Stimulated activated naive B cell treated with anti-CD40 and anti-IgM and Interleukin-4, amounts not matched to agents 10 μg/mL and 1 μg/mL and 100 μg/mL, for 72 hours (primary cell): ENCODE measurements at regions not wholly inside any gene's neighbourhood (a gene's known extent, or its start where the extent isn't known, plus 50 kb on each side); places are given as distances from the start of the nearest gene placed in this dataset.

Experiments
- ATAC-seq, 2 donors: fragments of 150-1000 bp; cut with Tn5 transposase; replicated peaks; 2 replicates each; pipeline ENCODE4 v1.10.0; 2021; ENCODE audit warnings: moderate library complexity in 1 of 2
- DNase-seq: peaks from one replicate; pipeline ENCODE4 v3.0.0; 2021
- H3K27ac Mint-ChIP-seq: one replicate; pipeline ENCODE4 v1.8.0; 2022; ENCODE audit warnings: mild to moderate bottlenecking, mixed read lengths
- H3K27me3 Mint-ChIP-seq, 2 donors: one replicate each; pipeline ENCODE4 v1.8.0; 2022; ENCODE audit warnings: mixed read lengths in 2 of 2
- H3K36me3 Mint-ChIP-seq, 2 donors: one replicate each; pipeline ENCODE4 v1.8.0; 2022; ENCODE audit warnings: mixed read lengths in 2 of 2, mild to moderate bottlenecking in 1 of 2
- H3K4me1 Mint-ChIP-seq, 2 donors: one replicate each; pipeline ENCODE4 v1.8.0; 2022; ENCODE audit warnings: mixed read lengths in 2 of 2, mild to moderate bottlenecking in 1 of 2
- H3K4me3 Mint-ChIP-seq, 2 donors: one replicate each; pipeline ENCODE4 v1.8.0; 2022; ENCODE audit warnings: mild to moderate bottlenecking in 2 of 2, mixed read lengths in 2 of 2, moderate library complexity in 1 of 2
- H3K9me3 Mint-ChIP-seq, 2 donors: one replicate each; pipeline ENCODE4 v1.8.0; 2022; ENCODE audit warnings: mixed read lengths in 2 of 2, mild to moderate bottlenecking in 1 of 2

DNA sequence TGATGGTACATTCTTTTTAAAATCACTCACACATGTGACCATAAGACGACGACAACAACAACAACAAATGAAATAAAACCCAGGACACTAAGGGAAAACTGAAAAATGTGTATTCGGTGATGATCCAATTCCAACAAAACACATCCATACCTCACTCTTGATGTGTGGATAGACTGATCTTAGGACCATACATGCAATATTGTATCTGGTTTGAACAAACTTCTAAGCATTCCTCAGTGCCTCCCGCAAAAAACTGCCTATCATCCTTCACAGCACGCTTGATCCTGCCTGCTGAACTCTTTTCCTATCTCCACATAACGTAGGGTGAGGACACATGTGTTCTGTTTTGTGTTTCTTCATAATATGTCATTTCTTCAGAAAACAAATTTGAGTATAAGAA, 415.2 kb downstream of the KCTD12 start:
- H3K4me1 Mint-ChIP-seq: no peaks in the 10 kb centered on the region
- no peak overlapping the region for H3K4me3 Mint-ChIP-seq
- no peaks in the 10 kb centered on the region for H3K9me3 Mint-ChIP-seq
- DNase-seq (no peak), ATAC-seq (no peak)
- H3K27ac Mint-ChIP-seq: no peak overlapping the region
- peaks cover 6 to 9% of the 10 kb centered on the region in 2 donors for H3K27me3 Mint-ChIP-seq
- H3K36me3 Mint-ChIP-seq: no peaks in the 10 kb centered on the region

DNA sequence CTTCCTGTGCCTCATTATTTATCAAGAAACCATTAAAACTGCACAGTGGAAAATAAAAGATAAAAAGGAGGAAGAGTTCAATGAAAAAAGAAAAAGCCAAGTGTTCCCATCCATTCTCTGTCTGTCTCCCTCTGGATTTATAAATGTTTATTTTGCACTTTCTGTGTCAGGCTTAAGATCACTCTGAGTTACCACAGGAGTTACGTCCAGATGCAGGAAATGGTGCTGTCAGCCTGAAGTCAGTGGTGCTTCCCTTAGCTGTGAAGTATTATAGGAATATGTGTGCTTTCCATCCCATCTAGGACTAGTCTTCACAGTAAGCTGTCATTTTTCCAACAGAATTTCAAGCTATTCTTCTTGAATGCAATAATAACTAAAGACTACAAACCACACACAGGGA, 420.2 kb downstream of the KCTD12 start:
- Mint-ChIP-seq H3K4me3 (no peak overlapping the region), H3K27me3 (no peaks in the 10 kb centered on the region), H3K36me3 (no peaks in the 10 kb centered on the region), H3K27ac (no peak overlapping the region), H3K9me3 (peaks cover 0 to 3% of the 10 kb centered on the region in 2 donors), H3K4me1 (no peaks in the 10 kb centered on the region)
- DNase-seq (no peak), ATAC-seq (no peak)

DNA sequence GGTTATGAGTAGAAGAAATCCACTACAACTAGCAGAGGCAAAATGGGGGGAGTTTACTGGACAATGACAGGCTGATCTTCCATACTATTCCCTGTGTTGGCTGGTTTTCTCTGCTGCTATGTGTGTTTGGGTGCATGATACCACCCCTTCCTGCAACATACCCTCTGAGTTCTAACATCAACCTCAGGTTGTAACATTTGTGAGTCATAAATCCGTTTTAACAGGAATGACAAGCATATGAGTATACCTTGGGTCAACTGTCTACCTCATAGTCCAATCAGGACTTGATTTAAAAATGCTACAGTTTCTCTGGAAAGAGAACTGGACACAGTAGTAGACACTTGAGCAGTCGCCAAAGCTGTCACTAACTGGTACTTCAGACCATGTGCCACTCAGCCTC, 422.9 kb downstream of the KCTD12 start:
- no peaks in the 10 kb centered on the region for H3K27me3 Mint-ChIP-seq
- no peak overlapping the region for H3K27ac Mint-ChIP-seq
- DNase-seq: no peak
- no peaks in the 10 kb centered on the region for H3K36me3 Mint-ChIP-seq
- H3K4me1 Mint-ChIP-seq: no peaks in the 10 kb centered on the region
- H3K9me3 Mint-ChIP-seq: peaks cover 0 to 3% of the 10 kb centered on the region in 2 donors
- no peak overlapping the region for H3K4me3 Mint-ChIP-seq
- no peak for ATAC-seq

DNA sequence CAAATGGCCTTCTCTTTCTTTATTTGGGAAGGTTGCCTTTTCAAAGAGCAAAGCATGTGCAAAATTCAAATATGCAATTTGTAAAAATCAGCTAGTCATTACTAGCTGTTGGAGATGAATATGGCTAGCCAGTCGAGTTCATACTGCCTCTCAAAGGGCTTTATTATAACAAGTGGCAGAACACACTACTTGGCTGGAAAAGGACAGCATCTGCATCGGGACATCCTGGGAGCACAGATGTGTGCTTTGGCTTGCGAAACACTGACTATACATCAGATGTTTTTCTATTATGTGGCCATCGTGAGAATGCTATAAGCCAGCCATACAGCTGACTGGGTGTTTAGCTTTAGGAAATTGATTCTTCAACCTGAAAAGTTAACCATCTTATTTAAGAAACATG, 424.2 kb downstream of the KCTD12 start:
- Mint-ChIP-seq H3K27ac (no peak overlapping the region), H3K36me3 (no peaks in the 10 kb centered on the region), H3K27me3 (no peaks in the 10 kb centered on the region), H3K4me1 (no peaks in the 10 kb centered on the region), H3K4me3 (no peak overlapping the region), H3K9me3 (peaks cover 0 to 3% of the 10 kb centered on the region in 2 donors)
- ATAC-seq (no peak), DNase-seq (no peak)

DNA sequence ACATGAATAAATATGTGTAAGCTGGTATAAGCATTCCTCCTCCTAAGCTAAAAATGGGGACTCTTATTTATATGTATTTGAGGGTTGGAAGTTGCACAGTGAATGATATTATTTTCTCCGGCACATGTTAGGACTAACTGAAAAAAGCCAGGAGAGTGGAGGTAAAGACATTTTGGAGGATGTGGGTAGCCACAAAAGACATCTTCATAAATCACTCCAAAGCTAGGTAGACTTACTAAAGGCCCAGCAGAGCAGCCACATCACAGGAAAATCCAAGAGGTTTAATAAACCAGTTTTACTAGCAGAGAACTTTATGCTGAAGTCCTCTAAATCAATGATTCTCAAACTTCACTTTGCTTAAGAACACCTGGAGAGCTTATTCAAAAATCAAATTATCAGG, 424.7 kb downstream of the KCTD12 start:
- no peak overlapping the region for H3K27ac Mint-ChIP-seq
- no peaks in the 10 kb centered on the region for H3K36me3 Mint-ChIP-seq
- no peak for DNase-seq
- peaks cover 0 to 3% of the 10 kb centered on the region in 2 donors for H3K9me3 Mint-ChIP-seq
- ATAC-seq: no peak
- peaks cover 0 to under 1% of the 10 kb centered on the region in 2 donors for H3K27me3 Mint-ChIP-seq
- H3K4me1 Mint-ChIP-seq: no peaks in the 10 kb centered on the region
- H3K4me3 Mint-ChIP-seq: no peak overlapping the region

DNA sequence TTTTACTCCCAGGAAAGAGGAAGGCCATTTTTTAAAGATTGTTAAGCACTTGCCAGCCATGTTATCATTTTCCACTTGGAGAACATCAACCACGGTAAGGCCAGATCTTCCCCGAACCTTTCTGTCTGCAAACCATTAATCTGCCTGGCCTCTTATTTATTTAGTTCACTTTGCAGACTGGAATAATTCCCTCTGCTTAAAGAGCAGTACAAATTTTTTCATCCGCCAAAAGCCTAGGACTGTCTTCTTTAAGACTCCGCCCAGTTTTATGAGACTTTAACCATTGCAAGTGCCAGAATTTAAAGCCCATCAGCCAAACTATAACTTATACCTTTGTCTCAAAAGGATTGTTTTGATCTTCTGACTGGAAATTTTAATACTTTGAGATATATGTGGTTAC, 426.3 kb downstream of the KCTD12 start:
- no peaks in the 10 kb centered on the region for H3K36me3 Mint-ChIP-seq
- no peak for ATAC-seq
- peaks cover 0 to 1% of the 10 kb centered on the region in 2 donors for H3K9me3 Mint-ChIP-seq
- peaks cover 0 to 6% of the 10 kb centered on the region in 2 donors for H3K27me3 Mint-ChIP-seq
- no peak overlapping the region for H3K4me3 Mint-ChIP-seq
- no peaks in the 10 kb centered on the region for H3K4me1 Mint-ChIP-seq
- DNase-seq: no peak
- H3K27ac Mint-ChIP-seq: no peak overlapping the region

DNA sequence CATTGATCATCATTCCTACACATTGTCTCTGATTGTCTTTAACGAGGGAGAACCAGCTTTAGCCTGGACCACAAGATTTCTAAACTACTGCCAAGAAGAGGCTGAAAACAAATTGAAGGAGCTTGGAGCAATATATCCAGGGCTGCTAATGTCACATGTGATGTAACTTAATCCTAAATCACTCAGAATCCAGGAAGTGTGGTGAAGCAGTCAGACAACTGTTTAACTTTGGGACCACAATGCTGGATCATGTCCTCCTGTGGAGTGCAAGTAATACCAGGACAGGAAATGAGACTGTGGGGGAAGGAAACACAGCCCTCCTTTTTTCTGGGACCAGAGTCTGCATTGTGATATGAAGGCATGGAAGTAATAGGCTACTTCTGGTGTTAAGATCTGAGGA, 430.2 kb downstream of the KCTD12 start:
- peaks cover 11 to 22% of the 10 kb centered on the region in 2 donors for H3K9me3 Mint-ChIP-seq
- no peak overlapping the region for H3K4me3 Mint-ChIP-seq
- H3K27me3 Mint-ChIP-seq: peaks cover 0 to 6% of the 10 kb centered on the region in 2 donors
- no peaks in the 10 kb centered on the region for H3K36me3 Mint-ChIP-seq
- no peaks in the 10 kb centered on the region for H3K4me1 Mint-ChIP-seq
- H3K27ac Mint-ChIP-seq: no peak overlapping the region
- DNase-seq (no peak), ATAC-seq (no peak)

DNA sequence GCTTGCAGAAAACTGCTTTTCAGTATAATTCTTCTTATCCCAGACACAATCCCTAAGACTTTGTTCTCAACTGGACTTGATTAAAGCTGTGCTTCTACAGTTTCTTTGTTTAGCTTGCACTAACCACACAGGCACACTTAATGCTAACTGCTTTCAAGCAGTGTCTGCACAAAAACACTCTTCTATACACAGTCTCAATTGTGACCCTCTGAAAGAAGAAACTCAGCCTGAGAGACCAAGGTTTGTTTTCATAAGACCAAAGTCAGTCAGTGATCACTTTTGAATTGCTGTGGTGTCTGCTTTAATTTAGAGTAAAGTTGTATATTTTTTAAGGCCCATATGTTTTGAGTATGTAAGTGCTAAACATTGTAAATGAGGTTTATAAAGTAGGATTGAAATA, 431.2 kb downstream of the KCTD12 start:
- H3K27me3 Mint-ChIP-seq: peaks cover 0 to 6% of the 10 kb centered on the region in 2 donors
- peaks cover 13 to 22% of the 10 kb centered on the region in 2 donors for H3K9me3 Mint-ChIP-seq
- H3K4me1 Mint-ChIP-seq: no peaks in the 10 kb centered on the region
- no peak overlapping the region for H3K27ac Mint-ChIP-seq
- no peak overlapping the region for H3K4me3 Mint-ChIP-seq
- no peaks in the 10 kb centered on the region for H3K36me3 Mint-ChIP-seq
- DNase-seq: no peak
- ATAC-seq: no peak

DNA sequence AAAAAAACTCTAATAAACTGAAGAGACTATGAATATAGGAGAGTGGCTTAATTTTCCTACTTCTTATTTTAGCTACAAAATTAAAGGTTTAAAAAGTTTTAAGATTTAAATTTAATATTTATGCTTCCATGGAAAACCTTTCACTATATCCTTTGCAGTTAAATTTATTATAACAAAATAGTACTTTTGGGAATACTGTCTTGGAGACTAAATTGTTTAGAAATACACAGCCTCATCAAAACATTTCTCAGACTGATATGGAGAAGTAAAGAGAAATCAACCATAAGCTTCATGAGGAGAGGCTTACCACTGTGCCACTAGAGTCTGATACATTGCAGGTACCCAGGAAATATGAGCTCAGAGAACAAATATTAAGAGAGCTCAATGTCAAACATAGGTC, 436.5 kb downstream of the KCTD12 start:
- no peaks in the 10 kb centered on the region for H3K36me3 Mint-ChIP-seq
- no peak for ATAC-seq
- no peaks in the 10 kb centered on the region for H3K4me1 Mint-ChIP-seq
- H3K9me3 Mint-ChIP-seq: peaks cover 13 to 22% of the 10 kb centered on the region in 2 donors
- no peak overlapping the region for H3K4me3 Mint-ChIP-seq
- H3K27me3 Mint-ChIP-seq: no peaks in the 10 kb centered on the region
- H3K27ac Mint-ChIP-seq: no peak overlapping the region
- DNase-seq: no peak

DNA sequence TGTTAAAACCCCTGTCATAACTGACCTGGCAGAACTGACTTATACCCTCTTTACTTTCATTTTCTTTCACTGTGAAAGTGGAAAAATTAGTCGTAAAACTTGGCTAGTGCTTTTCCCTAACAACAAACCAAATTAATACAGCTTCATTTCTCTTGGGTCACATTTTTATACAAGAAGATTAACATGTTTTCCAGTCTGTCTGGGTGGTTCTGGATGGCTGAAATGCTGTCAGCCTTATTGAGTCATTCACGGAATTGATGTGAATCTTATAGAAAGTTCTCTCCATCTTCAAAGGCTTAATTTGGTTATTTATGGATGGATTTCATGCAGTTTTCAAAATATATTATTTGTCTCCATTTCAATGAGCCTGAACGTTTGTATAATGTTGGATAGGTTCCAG, 440.0 kb downstream of the KCTD12 start:
- H3K27me3 Mint-ChIP-seq: no peaks in the 10 kb centered on the region
- no peak for DNase-seq

DNA sequence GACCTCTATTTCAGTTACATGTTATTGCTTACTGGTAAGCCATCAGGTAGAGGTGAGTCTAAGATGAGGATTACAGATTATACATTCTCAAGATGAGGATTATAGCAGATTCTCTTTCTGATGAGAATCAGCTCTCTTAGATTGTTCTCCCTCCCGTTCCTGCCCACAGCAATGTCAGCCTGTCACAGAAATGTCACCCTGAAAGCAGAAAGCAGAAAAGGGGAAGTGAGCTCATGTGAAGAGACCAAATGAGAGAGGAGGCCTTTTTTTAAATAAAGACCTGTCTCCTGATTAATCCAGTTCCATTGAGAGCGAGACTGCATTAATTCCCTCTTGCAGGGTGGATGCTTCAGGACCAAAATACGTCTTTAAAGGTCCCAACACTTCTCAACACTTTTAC, 445.6 kb downstream of the KCTD12 start:
- DNase-seq (peak; percentile 1), ATAC-seq (peak; percentile 96 to 97)
- Mint-ChIP-seq H3K4me1 (peaks cover 2 to 11% of the 10 kb centered on the region in 2 donors), H3K9me3 (no peaks in the 10 kb centered on the region), H3K4me3 (no peak overlapping the region), H3K36me3 (no peaks in the 10 kb centered on the region), H3K27ac (no peak overlapping the region), H3K27me3 (no peaks in the 10 kb centered on the region)

More for the DNA sequence above, 440.0 kb downstream of the KCTD12 start:
- no peak overlapping the region for H3K27ac Mint-ChIP-seq
- ATAC-seq: no peak
- no peak overlapping the region for H3K4me3 Mint-ChIP-seq
- no peaks in the 10 kb centered on the region for H3K36me3 Mint-ChIP-seq
- no peaks in the 10 kb centered on the region for H3K4me1 Mint-ChIP-seq
- peaks cover under 1 to 3% of the 10 kb centered on the region in 2 donors for H3K9me3 Mint-ChIP-seq

DNA sequence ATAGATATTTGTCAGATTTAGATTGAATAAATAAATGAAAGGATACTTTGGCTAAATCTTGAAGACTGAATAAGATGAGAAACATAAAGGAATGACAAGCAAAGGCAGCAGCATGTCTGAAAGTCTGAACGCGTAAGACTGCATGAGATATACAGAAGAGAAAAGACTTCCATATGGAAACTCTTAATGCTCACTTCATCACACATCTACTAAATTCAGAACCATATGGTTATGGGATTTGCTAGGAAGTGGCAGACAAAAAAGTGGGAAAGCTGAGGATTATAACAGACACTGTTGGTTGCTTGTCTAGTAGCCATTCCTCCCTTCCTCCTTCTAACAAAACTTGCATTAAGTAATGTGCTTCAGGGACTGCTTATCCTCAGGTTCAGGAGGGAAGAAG, 446.7 kb downstream of the KCTD12 start:
- peaks cover 2 to 11% of the 10 kb centered on the region in 2 donors for H3K4me1 Mint-ChIP-seq
- no peak overlapping the region for H3K27ac Mint-ChIP-seq
- no peak overlapping the region for H3K4me3 Mint-ChIP-seq
- DNase-seq (no peak), ATAC-seq (no peak)
- no peaks in the 10 kb centered on the region for H3K27me3 Mint-ChIP-seq
- no peaks in the 10 kb centered on the region for H3K9me3 Mint-ChIP-seq
- H3K36me3 Mint-ChIP-seq: no peaks in the 10 kb centered on the region

DNA sequence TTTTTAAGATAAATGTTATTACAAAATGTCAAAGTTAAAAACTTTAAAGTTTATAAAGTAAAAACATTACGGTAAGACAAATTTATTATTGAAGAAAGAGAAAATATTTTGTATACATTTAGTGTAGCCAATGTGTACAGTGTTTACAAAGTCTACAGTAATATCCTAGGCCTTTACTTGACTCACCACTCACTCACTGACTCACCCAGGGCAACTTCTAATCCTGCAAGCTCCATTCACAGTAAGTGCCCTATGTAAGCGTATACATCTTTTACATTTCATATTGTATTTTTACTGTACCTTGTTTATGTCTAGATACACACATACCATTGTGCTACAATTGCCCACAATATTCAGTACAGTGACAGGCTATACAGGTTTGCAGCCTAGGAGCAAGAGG, 448.2 kb downstream of the KCTD12 start:
- no peak overlapping the region for H3K27ac Mint-ChIP-seq
- no peaks in the 10 kb centered on the region for H3K36me3 Mint-ChIP-seq
- ATAC-seq (no peak), DNase-seq (no peak)
- H3K4me3 Mint-ChIP-seq: no peak overlapping the region
- H3K27me3 Mint-ChIP-seq: no peaks in the 10 kb centered on the region
- no peaks in the 10 kb centered on the region for H3K9me3 Mint-ChIP-seq
- H3K4me1 Mint-ChIP-seq: peaks cover 2 to 11% of the 10 kb centered on the region in 2 donors

DNA sequence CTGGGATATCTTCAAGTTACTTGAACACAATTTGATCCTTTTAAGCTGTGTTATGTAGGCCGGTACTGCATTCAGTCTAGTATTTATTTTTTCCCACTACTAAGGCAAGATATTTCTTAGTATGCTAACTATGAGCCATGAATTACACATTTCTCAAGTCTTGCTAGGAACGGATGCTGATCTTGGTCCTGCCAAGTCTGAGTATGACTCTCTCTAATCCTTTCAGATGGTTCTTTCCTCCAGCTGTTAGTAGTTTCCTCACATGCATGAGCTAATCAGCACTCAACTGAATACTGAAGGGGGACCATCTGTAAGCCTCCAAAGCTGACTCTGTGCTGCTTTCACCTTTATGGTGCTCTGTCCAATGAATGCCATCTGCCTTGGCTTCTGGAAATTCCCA, 460.3 kb downstream of the KCTD12 start:
- H3K4me1 Mint-ChIP-seq: no peaks in the 10 kb centered on the region

DNA sequence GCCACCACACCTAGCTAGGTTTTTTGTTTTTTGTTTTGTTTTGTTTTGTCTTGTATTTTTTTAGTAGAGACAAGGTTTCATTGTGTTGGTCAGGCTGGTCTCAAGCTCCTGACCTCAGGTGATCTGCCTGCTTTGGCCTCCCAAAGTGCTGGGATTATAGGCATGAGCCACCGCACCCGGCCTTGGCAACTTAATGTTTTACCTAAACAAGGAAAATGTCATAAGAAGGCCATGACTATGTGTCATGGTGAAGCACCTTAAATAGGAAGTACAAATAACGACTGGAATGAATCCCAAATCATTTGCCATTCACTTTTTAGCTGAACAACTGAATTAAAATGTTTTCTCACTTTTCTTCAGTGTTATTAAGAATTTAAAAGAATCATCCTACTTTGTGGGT, 465.2 kb downstream of the KCTD12 start:
- no peaks in the 10 kb centered on the region for H3K9me3 Mint-ChIP-seq
- no peaks in the 10 kb centered on the region for H3K4me1 Mint-ChIP-seq
- H3K27me3 Mint-ChIP-seq: no peaks in the 10 kb centered on the region
- H3K4me3 Mint-ChIP-seq: no peak overlapping the region
- H3K27ac Mint-ChIP-seq: no peak overlapping the region
- ATAC-seq (no peak), DNase-seq (no peak)
- no peaks in the 10 kb centered on the region for H3K36me3 Mint-ChIP-seq

More for the DNA sequence above, 460.3 kb downstream of the KCTD12 start:
- H3K9me3 Mint-ChIP-seq: peaks cover 0 to 2% of the 10 kb centered on the region in 2 donors
- H3K36me3 Mint-ChIP-seq: no peaks in the 10 kb centered on the region
- ATAC-seq (no peak), DNase-seq (no peak)
- no peaks in the 10 kb centered on the region for H3K27me3 Mint-ChIP-seq
- no peak overlapping the region for H3K4me3 Mint-ChIP-seq
- no peak overlapping the region for H3K27ac Mint-ChIP-seq

DNA sequence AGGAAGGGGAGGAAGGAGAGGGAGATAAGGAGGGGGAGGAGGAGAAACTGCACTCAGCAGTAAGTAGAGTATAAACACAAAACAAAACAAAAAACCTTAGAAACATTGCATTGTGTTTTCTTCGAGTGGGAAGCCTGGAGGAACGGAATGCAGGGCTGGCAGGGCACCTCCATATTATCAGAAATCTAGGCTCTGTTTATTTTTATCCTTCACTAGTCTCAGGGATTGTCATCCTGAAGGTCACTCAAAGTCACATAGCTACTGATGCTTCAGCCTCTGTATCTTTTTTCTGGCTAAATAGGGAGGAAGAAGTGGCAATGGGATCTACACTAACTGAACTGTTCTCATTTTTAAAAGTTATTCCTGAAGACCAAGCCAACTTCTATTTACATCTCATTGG, 467.8 kb downstream of the KCTD12 start:
- Mint-ChIP-seq H3K4me3 (no peak overlapping the region), H3K27me3 (no peaks in the 10 kb centered on the region), H3K36me3 (no peaks in the 10 kb centered on the region), H3K27ac (no peak overlapping the region), H3K4me1 (no peaks in the 10 kb centered on the region), H3K9me3 (no peaks in the 10 kb centered on the region)
- DNase-seq (no peak), ATAC-seq (no peak)
